ENCODE measurements at regions not wholly inside any gene's neighbourhood (a gene's known extent, or its start where the extent isn't known, plus 50 kb on each side); places are given as distances from the start of the nearest gene placed in this dataset.

GRCh38 chr2:200087451-200087850, 132.1 kb downstream of the MAIP1 start:
- CTCF ChIA-PET: no interaction called here
- POLR2A ChIA-PET: no interaction called here
- H3K36me3 ChIP-seq (ENCODE audit: control insufficient read depth, insufficient read depth, low read length): no peaks in the 10 kb centered on the region
- DNase-seq (ENCODE audit: low read depth): no peak
- TF ChIP-seq, protein P1, sequence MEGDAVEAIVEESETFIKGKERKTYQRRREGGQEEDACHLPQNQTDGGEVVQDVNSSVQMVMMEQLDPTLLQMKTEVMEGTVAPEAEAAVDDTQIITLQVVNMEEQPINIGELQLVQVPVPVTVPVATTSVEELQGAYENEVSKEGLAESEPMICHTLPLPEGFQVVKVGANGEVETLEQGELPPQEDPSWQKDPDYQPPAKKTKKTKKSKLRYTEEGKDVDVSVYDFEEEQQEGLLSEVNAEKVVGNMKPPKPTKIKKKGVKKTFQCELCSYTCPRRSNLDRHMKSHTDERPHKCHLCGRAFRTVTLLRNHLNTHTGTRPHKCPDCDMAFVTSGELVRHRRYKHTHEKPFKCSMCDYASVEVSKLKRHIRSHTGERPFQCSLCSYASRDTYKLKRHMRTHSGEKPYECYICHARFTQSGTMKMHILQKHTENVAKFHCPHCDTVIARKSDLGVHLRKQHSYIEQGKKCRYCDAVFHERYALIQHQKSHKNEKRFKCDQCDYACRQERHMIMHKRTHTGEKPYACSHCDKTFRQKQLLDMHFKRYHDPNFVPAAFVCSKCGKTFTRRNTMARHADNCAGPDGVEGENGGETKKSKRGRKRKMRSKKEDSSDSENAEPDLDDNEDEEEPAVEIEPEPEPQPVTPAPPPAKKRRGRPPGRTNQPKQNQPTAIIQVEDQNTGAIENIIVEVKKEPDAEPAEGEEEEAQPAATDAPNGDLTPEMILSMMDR (IDR thresholded peaks at IDR 0.05; ENCODE audit: insufficient read depth, low read depth, low read length): no peak
- no peaks in the 10 kb centered on the region for H3K27me3 ChIP-seq (ENCODE audit: control insufficient read depth, insufficient read depth, low read length)
- no peak overlapping the region for H3K4me3 ChIP-seq (ENCODE audit: low read depth, low read length)

DNA sequence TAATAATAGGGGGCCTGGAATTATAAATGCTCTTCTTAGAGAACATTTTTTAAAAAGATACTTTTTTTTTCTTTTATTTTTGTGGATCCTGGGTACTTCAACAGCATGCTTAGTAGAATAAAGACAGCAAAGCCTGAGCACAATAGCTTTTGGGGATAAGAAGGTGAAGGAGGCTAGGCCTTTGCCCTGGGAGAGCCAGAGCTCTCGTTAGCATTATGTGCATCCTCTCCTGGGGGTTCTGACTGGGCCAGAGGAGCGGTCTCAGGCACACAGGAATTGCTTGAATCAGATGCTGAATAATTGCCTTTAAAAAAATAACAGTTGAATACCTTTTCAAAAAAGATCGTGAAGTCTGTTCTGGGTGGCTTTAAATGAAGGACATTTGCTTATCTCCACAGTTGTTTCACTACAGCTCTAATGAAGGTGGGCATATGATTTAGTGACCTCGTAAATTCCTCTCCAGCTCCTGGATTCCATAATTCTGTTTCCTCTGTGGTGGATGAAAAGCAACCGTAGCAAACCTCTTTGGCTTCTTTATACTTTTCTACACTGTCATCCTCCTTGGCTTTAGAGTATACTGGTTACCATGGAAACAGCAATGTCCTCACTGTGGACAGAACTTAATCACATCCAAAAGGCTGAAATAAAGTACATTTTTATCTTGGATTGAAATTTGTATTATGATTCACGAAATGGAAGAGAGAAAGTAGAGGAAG, 133.8 kb downstream of the MAIP1 start:
- TF ChIP-seq, protein P1 (IDR thresholded peaks at IDR 0.05; ENCODE audit: insufficient read depth, low read depth, low read length): no peak
- POLR2A ChIA-PET: no interaction called here
- Histone ChIP-seq H3K36me3 (ENCODE audit: control insufficient read depth, insufficient read depth, low read length) (no peaks in the 10 kb centered on the region), H3K27me3 (ENCODE audit: control insufficient read depth, insufficient read depth, low read length) (no peaks in the 10 kb centered on the region), H3K4me3 (ENCODE audit: low read depth, low read length) (no peak overlapping the region)
- DNase-seq (ENCODE audit: low read depth): no peak
- CTCF ChIA-PET: interaction anchor here (1.1 kb wide), 1 partner anchor 58 kb away, joined by 4 read pairs; no protein-coding TSS in a partner anchor

GRCh38 chr2:200089756-200090109, 134.4 kb downstream of the MAIP1 start:
- Histone ChIP-seq H3K36me3 (ENCODE audit: control insufficient read depth, insufficient read depth, low read length) (no peaks in the 10 kb centered on the region), H3K27me3 (ENCODE audit: control insufficient read depth, insufficient read depth, low read length) (no peaks in the 10 kb centered on the region), H3K4me3 (ENCODE audit: low read depth, low read length) (no peak overlapping the region)
- TF ChIP-seq, protein P1 (IDR thresholded peaks at IDR 0.05; ENCODE audit: insufficient read depth, low read depth, low read length): no peak
- no peak for DNase-seq (ENCODE audit: low read depth)
- CTCF ChIA-PET: interaction anchor here (1.1 kb wide), 1 partner anchor 42 kb away, joined by 3 read pairs; no protein-coding TSS in a partner anchor
- POLR2A ChIA-PET: no interaction called here

DNA sequence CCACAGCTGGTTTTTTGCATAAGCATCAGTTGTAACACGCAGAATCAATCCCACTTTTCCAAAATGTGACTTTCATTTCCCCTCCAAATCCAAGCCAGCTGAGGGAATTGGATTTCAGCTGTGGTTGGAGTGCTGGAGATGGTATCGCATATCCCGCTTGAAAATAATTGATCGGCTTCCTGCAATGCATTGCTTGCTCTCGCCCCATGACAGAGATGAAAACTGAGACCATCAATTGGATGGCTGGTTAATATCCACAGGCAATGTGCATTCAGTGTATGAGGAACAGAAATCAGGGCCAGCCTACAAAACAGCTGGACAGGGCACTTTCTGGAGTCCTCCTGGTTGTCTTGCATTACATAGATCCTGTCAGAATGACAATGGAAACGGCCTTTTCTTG, 135.3 kb downstream of the MAIP1 start:
- ChIA-PET CTCF (interaction anchor here (0.6 to 1.1 kb wide), 2 partner anchors 43 to 127 kb away, joined by 3 read pairs; no protein-coding TSS in a partner anchor), POLR2A (no interaction called here)
- TF ChIP-seq, protein P1 (IDR thresholded peaks at IDR 0.05; ENCODE audit: insufficient read depth, low read depth, low read length): no peak
- Histone ChIP-seq H3K36me3 (ENCODE audit: control insufficient read depth, insufficient read depth, low read length) (no peaks in the 10 kb centered on the region), H3K27me3 (ENCODE audit: control insufficient read depth, insufficient read depth, low read length) (no peaks in the 10 kb centered on the region), H3K4me3 (ENCODE audit: low read depth, low read length) (no peak overlapping the region)
- no peak for DNase-seq (ENCODE audit: low read depth)

DNA sequence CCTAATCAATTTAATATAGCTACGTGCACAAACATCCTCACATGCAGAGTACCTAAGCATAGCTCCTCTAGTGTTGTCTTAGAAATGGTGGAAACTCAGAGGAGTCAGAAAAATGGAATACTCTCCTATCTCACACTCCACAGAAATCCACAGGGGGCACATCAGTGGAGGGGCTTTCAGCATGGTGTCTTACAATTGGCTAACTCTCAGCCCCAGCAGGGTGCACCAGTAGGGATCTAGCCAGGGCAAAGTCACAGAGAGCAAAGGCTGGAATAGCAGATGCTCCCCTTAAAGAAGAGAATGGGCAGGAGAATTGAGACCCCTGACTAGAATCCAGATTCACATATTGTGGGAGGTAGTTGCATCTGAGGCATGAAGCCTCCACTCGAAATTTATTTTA, 135.7 kb downstream of the MAIP1 start:
- TF ChIP-seq, protein P1 (IDR thresholded peaks at IDR 0.05; ENCODE audit: insufficient read depth, low read depth, low read length): no peak
- ChIA-PET CTCF (interaction anchor here (0.6 to 1.1 kb wide), 2 partner anchors 43 to 127 kb away, joined by 3 read pairs; no protein-coding TSS in a partner anchor), POLR2A (no interaction called here)
- H3K4me3 ChIP-seq (ENCODE audit: low read depth, low read length): no peak overlapping the region
- H3K27me3 ChIP-seq (ENCODE audit: control insufficient read depth, insufficient read depth, low read length): no peaks in the 10 kb centered on the region
- H3K36me3 ChIP-seq (ENCODE audit: control insufficient read depth, insufficient read depth, low read length): no peaks in the 10 kb centered on the region
- no peak for DNase-seq (ENCODE audit: low read depth)
